HEK293 (cell line): ENCODE measurements at regions not wholly inside any gene's neighbourhood (a gene's known extent, or its start where the extent isn't known, plus 50 kb on each side); places are given as distances from the start of the nearest gene placed in this dataset.

Experiments
- CTCF ChIA-PET: fragments of 350-600 bp; formaldehyde crosslinking; extraction: SDS; loops from one replicate; lab custom pipeline; 2021; ENCODE audit warnings: antibody characterized with exemption; lab: Yijun Ruan, JAX
- POLR2A ChIA-PET: fragments of 300-600 bp; formaldehyde crosslinking; extraction: SDS; loops from one replicate; lab custom pipeline; 2020; ENCODE audit warnings: antibody characterized with exemption, inconsistent platforms; lab: Yijun Ruan, JAX
- H3K27ac ChIP-seq: fragments of 200-500 bp; sonication (Bioruptor generic); 2 replicates; pipeline ENCODE4 v1.5.1; 2014; ENCODE audit warnings: low read depth, low read length, control low read depth, inconsistent platforms; ENCODE audit errors: extremely low read depth
- H3K36me3 ChIP-seq, 2 experiments: fragments of 200-500 bp in 1 of 2; sonication (Bioruptor generic) in 1 of 2; 1 replicate in 1 of 2; 2 replicates in 1 of 2; pipeline ENCODE4 v1.5.1; 2014 to 2017; ENCODE audit warnings: inconsistent platforms in 2 of 2, low read length in 2 of 2; ENCODE audit not compliant: control insufficient read depth in 2 of 2, insufficient read depth in 1 of 2
- H3K4me1 ChIP-seq: fragments of 200-500 bp; sonication (Bioruptor generic); 2 replicates; pipeline ENCODE4 v1.5.1; 2014; ENCODE audit warnings: mild to moderate bottlenecking, low read length, inconsistent platforms; ENCODE audit not compliant: control insufficient read depth, insufficient read depth
- H3K4me3 ChIP-seq: 2 replicates; pipeline ENCODE4 v1.5.1; 2011; ENCODE audit warnings: low read depth, mild to moderate bottlenecking, control low read depth, low read length, moderate library complexity
- H3K9me3 ChIP-seq: fragments of 200-500 bp; sonication (Bioruptor generic); 2 replicates; pipeline ENCODE4 v1.5.1; 2014; ENCODE audit warnings: low read depth, low read length, inconsistent platforms; ENCODE audit not compliant: control insufficient read depth, insufficient read depth
- GLI4 ChIP-seq: fragments of 450-650 bp; formaldehyde crosslinking; IDR thresholded peaks from 2 replicates; pipeline ENCODE4 v1.5.1; 2016; ENCODE audit warnings: missing biosample characterization, missing genetic modification characterization
- HOXC10 ChIP-seq: sonication (generic); formaldehyde crosslinking; IDR thresholded peaks from 2 replicates; pipeline ENCODE4 v1.8.1; 2023; ENCODE audit warnings: mild to moderate bottlenecking, missing genetic modification reagents
- IKZF3 ChIP-seq: fragments of 450-650 bp; IDR thresholded peaks from 2 replicates; pipeline ENCODE4 v1.5.0; 2018; ENCODE audit warnings: missing biosample characterization, mild to moderate bottlenecking, missing genetic modification characterization, moderate library complexity
- SCRT1 ChIP-seq: fragments of 450-650 bp; formaldehyde crosslinking; IDR thresholded peaks from 2 replicates; pipeline ENCODE4 v1.5.1; 2016; ENCODE audit warnings: missing biosample characterization, missing genetic modification characterization, borderline replicate concordance
- TCF7L2 ChIP-seq: IDR thresholded peaks from 2 replicates; pipeline ENCODE4 v1.6.1; 2011; ENCODE audit warnings: low read depth, mild to moderate bottlenecking, inconsistent platforms, low read length, moderate library complexity, borderline replicate concordance
- YY2 ChIP-seq: fragments of 450-650 bp; formaldehyde crosslinking; IDR thresholded peaks from 2 replicates; pipeline ENCODE4 v1.5.1; 2016; ENCODE audit warnings: missing biosample characterization, missing genetic modification characterization
- ZBTB1 ChIP-seq: fragments of 450-650 bp; formaldehyde crosslinking; IDR thresholded peaks from 2 replicates; pipeline ENCODE4 v1.5.1; 2016; ENCODE audit warnings: missing biosample characterization, missing genetic modification characterization
- ZNF16 ChIP-seq: fragments of 450-650 bp; formaldehyde crosslinking; IDR thresholded peaks from 2 replicates; pipeline ENCODE4 v1.5.1; 2016; ENCODE audit warnings: low read depth, missing biosample characterization, missing genetic modification characterization
- ZNF174 ChIP-seq: fragments of 450-650 bp; formaldehyde crosslinking; IDR thresholded peaks from 2 replicates; pipeline ENCODE4 v1.5.0; 2017; ENCODE audit warnings: missing biosample characterization, mild to moderate bottlenecking, missing genetic modification characterization
- ZNF23 ChIP-seq: fragments of 450-650 bp; formaldehyde crosslinking; IDR thresholded peaks from 2 replicates; pipeline ENCODE4 v1.5.1; 2016; ENCODE audit warnings: missing biosample characterization, missing genetic modification characterization, borderline replicate concordance
- ZNF423 ChIP-seq: fragments of 450-650 bp; formaldehyde crosslinking; IDR thresholded peaks from 2 replicates; pipeline ENCODE4 v1.5.1; 2016; ENCODE audit warnings: missing biosample characterization, missing genetic modification characterization
- ZNF561 ChIP-seq: fragments of 450-650 bp; IDR thresholded peaks from 2 replicates; pipeline ENCODE4 v1.5.1; 2018; ENCODE audit warnings: missing biosample characterization, missing genetic modification characterization, borderline replicate concordance
- ZNF768 ChIP-seq: fragments of 450-650 bp; formaldehyde crosslinking; IDR thresholded peaks from 2 replicates; pipeline ENCODE4 v1.5.1; 2018; ENCODE audit warnings: missing biosample characterization, mild to moderate bottlenecking, missing genetic modification characterization
- ZSCAN30 ChIP-seq: fragments of 450-650 bp; IDR thresholded peaks from 2 replicates; pipeline ENCODE4 v1.5.1; 2018; ENCODE audit warnings: missing biosample characterization, mild to moderate bottlenecking, missing genetic modification characterization, moderate library complexity
- TF ChIP-seq, protein P1 (sequence below): fragments of 450-650 bp; formaldehyde crosslinking; IDR thresholded peaks from 2 replicates; pipeline ENCODE4 v1.5.1; 2016; ENCODE audit warnings: missing biosample characterization, missing genetic modification characterization, borderline replicate concordance
- TF ChIP-seq, protein P2 (sequence below): fragments of 450-650 bp; formaldehyde crosslinking; IDR thresholded peaks from 2 replicates; pipeline ENCODE4 v1.5.1; 2016; ENCODE audit warnings: missing biosample characterization, missing genetic modification characterization, low read depth
- TF ChIP-seq, protein P3 (sequence below): fragments of 450-650 bp; formaldehyde crosslinking; IDR thresholded peaks from 2 replicates; pipeline ENCODE4 v1.5.1; 2016; ENCODE audit warnings: missing biosample characterization, missing genetic modification characterization
- TF ChIP-seq, protein P4 (sequence below): fragments of 450-650 bp; IDR thresholded peaks from 2 replicates; pipeline ENCODE4 v1.5.1; 2018; ENCODE audit warnings: missing biosample characterization, missing genetic modification characterization
- TF ChIP-seq, protein P5 (sequence below): fragments of 450-650 bp; formaldehyde crosslinking; IDR thresholded peaks from 2 replicates; pipeline ENCODE4 v1.5.1; 2016; ENCODE audit warnings: missing biosample characterization, missing genetic modification characterization

DNA sequence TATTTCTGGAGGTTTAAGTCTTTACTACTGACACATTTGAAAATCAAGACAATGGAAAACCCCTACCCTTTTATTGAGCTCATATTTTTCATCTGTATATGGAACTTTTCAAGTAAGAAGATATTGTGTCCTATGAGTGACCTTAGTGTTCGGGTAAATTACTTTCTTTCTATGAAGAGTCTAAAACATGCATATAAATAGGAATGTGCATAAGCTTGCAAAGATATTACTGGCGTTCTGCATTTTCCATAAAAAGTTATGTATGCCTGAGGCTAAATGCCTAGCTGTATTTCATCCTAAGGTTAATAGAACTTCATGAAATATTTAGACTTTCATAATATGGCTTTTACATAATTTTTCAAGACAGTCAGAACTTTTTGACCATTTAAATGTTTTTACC lies 495.8 kb upstream of the ADAMTS5 start:
- Histone ChIP-seq H3K36me3 (no peaks in the 10 kb centered on the region), H3K4me3 (no peak overlapping the region), H3K4me1 (no peaks in the 10 kb centered on the region), H3K9me3 (no peaks in the 10 kb centered on the region), H3K27ac (no peak overlapping the region)
- TF ChIP-seq ZSCAN30 (tag by site-specific recombination), result no peak
- TF ChIP-seq HOXC10 (CRISPR knock-in tag), result no peak
- no peak for TF ChIP-seq ZNF561 (tag by site-specific recombination)
- TF ChIP-seq ZNF174 (tag by site-specific recombination), result no peak
- TF ChIP-seq ZNF423 (tag by site-specific recombination), result no peak
- TF ChIP-seq, protein P1, sequence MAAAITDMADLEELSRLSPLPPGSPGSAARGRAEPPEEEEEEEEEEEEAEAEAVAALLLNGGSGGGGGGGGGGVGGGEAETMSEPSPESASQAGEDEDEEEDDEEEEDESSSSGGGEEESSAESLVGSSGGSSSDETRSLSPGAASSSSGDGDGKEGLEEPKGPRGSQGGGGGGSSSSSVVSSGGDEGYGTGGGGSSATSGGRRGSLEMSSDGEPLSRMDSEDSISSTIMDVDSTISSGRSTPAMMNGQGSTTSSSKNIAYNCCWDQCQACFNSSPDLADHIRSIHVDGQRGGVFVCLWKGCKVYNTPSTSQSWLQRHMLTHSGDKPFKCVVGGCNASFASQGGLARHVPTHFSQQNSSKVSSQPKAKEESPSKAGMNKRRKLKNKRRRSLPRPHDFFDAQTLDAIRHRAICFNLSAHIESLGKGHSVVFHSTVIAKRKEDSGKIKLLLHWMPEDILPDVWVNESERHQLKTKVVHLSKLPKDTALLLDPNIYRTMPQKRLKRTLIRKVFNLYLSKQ (tag by site-specific recombination), result no peak
- POLR2A ChIA-PET, result no interaction called here
- CTCF ChIA-PET, result interaction anchor here (0.6 to 0.9 kb wide), 2 partner anchors 45 to 238 kb away, joined by 3 read pairs; no protein-coding TSS in a partner anchor

DNA sequence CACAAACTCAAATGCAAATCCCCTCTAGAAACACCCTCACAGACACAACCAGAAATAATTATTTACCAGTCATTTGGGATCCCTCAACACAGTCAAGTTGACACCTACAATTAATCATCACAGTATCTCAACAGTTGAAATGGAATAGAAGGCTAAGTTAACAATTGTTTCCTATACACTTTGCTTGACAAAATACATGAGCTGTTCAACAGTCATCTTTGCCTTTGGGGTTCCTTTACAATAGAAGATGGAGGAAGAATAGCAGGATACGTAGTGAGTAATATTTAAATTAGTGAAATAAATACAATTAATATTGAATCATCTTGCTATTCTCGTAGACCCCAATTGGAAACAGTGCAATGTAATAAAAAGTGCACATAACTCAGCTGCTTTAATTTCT lies 487.3 kb upstream of the ADAMTS5 start:
- Histone ChIP-seq H3K4me3 (no peak overlapping the region), H3K4me1 (no peaks in the 10 kb centered on the region), H3K27ac (no peak overlapping the region), H3K9me3 (no peaks in the 10 kb centered on the region), H3K36me3 (no peaks in the 10 kb centered on the region)
- POLR2A ChIA-PET, result no interaction called here
- TF ChIP-seq TCF7L2 (no peak), YY2 (tag by site-specific recombination) (no peak), ZNF768 (tag by site-specific recombination) (no peak), ZBTB1 (no peak)
- TF ChIP-seq, protein P2, sequence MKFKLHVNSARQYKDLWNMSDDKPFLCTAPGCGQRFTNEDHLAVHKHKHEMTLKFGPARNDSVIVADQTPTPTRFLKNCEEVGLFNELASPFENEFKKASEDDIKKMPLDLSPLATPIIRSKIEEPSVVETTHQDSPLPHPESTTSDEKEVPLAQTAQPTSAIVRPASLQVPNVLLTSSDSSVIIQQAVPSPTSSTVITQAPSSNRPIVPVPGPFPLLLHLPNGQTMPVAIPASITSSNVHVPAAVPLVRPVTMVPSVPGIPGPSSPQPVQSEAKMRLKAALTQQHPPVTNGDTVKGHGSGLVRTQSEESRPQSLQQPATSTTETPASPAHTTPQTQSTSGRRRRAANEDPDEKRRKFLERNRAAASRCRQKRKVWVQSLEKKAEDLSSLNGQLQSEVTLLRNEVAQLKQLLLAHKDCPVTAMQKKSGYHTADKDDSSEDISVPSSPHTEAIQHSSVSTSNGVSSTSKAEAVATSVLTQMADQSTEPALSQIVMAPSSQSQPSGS (tag by site-specific recombination), result no peak
- TF ChIP-seq, protein P3, sequence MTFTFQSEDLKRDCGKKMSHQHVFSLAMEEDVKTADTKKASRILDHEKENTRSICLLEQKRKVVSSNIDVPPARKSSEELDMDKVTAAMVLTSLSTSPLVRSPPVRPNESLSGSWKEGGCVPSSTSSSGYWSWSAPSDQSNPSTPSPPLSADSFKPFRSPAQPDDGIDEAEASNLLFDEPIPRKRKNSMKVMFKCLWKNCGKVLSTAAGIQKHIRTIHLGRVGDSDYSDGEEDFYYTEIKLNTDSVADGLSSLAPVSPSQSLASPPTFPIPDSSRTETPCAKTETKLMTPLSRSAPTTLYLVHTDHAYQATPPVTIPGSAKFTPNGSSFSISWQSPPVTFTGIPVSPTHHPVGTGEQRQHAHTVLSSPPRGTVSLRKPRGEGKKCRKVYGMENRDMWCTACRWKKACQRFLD (tag by site-specific recombination), result no peak
- TF ChIP-seq, protein P4, sequence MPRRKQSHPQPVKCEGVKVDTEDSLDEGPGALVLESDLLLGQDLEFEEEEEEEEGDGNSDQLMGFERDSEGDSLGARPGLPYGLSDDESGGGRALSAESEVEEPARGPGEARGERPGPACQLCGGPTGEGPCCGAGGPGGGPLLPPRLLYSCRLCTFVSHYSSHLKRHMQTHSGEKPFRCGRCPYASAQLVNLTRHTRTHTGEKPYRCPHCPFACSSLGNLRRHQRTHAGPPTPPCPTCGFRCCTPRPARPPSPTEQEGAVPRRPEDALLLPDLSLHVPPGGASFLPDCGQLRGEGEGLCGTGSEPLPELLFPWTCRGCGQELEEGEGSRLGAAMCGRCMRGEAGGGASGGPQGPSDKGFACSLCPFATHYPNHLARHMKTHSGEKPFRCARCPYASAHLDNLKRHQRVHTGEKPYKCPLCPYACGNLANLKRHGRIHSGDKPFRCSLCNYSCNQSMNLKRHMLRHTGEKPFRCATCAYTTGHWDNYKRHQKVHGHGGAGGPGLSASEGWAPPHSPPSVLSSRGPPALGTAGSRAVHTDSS, result no peak
- CTCF ChIA-PET, result interaction anchor here (1.0 kb wide), 1 partner anchor 247 kb away, joined by 4 read pairs; no protein-coding TSS in a partner anchor

DNA sequence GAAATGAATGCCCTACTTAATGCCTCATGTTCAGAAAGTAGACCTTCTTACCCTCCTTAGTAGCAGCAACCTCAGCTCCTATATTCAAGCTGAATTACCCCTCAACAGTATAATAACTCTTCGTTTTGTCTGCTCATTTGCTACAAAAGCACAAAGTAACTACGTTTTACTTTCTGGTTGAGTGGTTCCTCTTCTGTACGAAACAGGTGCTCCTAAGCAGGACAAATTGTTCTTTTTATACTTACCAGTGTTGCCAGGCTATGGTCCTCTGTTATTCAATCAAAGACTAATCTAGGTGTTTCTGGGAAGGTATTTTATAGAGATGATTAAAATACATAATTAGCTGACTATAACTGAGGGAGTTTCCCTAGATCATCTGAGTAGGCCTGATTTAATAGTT lies 484.2 kb upstream of the ADAMTS5 start:
- Histone ChIP-seq H3K27ac (no peak overlapping the region), H3K4me3 (no peak overlapping the region), H3K9me3 (no peaks in the 10 kb centered on the region), H3K36me3 (no peaks in the 10 kb centered on the region), H3K4me1 (no peaks in the 10 kb centered on the region)
- TF ChIP-seq ZNF16 (tag by site-specific recombination) (no peak), SCRT1 (tag by site-specific recombination) (no peak), IKZF3 (tag by site-specific recombination) (no peak), GLI4 (tag by site-specific recombination) (no peak), ZNF23 (tag by site-specific recombination) (no peak)
- TF ChIP-seq, protein P5, sequence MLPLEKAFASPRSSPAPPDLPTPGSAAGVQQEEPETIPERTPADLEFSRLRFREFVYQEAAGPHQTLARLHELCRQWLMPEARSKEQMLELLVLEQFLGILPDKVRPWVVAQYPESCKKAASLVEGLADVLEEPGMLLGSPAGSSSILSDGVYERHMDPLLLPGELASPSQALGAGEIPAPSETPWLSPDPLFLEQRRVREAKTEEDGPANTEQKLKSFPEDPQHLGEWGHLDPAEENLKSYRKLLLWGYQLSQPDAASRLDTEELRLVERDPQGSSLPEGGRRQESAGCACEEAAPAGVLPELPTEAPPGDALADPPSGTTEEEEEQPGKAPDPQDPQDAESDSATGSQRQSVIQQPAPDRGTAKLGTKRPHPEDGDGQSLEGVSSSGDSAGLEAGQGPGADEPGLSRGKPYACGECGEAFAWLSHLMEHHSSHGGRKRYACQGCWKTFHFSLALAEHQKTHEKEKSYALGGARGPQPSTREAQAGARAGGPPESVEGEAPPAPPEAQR, result no peak
- POLR2A ChIA-PET, result no interaction called here
- CTCF ChIA-PET, result interaction anchor here (0.5 kb wide), 1 partner anchor 39 kb away, joined by 3 read pairs; no protein-coding TSS in a partner anchor
